ENCODE measurements at regions not wholly inside any gene's neighbourhood (a gene's known extent, or its start where the extent isn't known, plus 50 kb on each side); places are given as distances from the start of the nearest gene placed in this dataset.

DNA sequence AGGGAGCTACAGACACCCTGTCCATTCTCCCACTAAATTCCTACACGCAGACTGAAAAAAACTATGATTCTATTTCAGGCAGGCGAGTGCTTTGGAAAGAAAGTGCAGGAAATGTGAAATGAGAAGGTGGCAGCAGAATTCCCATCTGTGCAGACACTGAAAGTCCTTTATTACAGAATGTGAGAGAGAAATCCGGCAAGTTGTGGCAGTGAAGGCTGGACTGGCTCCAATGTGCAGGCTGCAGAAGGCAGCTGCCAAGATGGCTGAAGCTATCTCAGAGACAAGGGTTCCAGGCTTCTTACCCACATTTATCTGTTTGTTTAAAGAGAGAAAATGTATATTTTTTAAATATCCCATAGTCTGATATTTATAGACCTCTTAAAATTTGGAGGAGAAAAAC is 161.8 kb upstream of the VLDLR start:
- TF ChIP-seq POLR2A (IDR thresholded peaks at IDR 0.05) (no peak), CTCF (IDR thresholded peaks at IDR 0.05) (no peak)

All from transverse colon (tissue), 3 donors.